Stimulated activated CD8-positive, alpha-beta memory T cell treated with anti-CD3 and anti-CD28 coated beads, Interleukin-7, amount 100 ng/mL, for 24 hours (primary cell): ENCODE measurements at regions not wholly inside any gene's neighbourhood (a gene's known extent, or its start where the extent isn't known, plus 50 kb on each side); places are given as distances from the start of the nearest gene placed in this dataset.
"Not testable (repeated sequence)": the region's sequence is repeated elsewhere in the genome, so short reads cannot be mapped to it uniquely, and the experiment has no call there.

Experiments
- DNase-seq: peaks from one replicate; pipeline ENCODE4 v3.0.0-alpha.2; 2020; ENCODE audit warnings: low read depth

DNA sequence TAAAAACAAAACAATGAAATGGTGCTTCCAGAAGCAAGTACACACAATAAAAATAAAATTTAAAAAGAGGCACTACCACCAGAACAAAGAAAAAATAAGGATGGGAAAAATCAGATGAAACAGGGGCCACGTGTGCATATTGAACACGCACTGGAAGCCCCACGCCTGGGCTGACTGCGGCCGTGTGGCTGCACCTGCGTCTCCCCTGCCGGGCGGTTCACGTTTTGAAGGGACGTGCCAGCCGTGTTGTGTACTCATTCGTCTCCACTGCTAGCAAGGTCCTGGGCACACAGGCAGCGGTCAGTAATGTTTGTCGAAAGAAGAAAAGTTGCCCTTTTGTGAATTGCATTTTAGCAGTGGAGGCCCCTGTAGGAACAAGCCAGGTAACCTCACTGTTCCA lies 255.9 kb upstream of the RNF32 start:
- DNase-seq = no peak

GRCh38 chr7:156383526-156383925 lies 257.0 kb upstream of the RNF32 start:
- DNase-seq = no peak

GRCh38 chr7:156380261-156380660 lies 260.3 kb upstream of the RNF32 start:
- DNase-seq = no peak

- no peak for DNase-seq
Measured at GRCh38 chr7:156379324-156380070, 261.1 kb upstream of the RNF32 start.

GRCh38 chr7:156378806-156379205 lies 261.8 kb upstream of the RNF32 start:
- no peak for DNase-seq

GRCh38 chr7:156376317-156376716 lies 264.3 kb upstream of the RNF32 start:
- no peak for DNase-seq

DNA sequence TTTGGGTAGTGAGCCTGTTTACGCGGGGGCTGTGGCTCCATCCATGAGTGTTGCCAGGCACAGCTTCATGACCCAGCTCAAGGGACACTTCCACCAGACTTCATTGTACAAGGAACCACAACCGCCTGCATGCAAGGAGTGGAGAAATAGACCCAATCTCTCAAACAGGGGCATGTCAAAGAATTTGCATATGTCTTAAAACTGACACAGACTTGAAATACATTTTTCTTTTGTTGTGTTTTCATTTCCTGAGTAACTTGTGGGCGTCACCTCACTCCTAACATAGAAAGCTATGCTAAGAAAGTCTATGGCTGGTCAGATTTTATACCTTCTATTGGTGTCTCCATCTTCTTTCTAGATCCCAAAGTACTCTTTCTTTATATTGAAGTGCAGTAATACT lies 266.2 kb upstream of the RNF32 start:
- no peak for DNase-seq

- not testable (repeated sequence) for DNase-seq
Measured at GRCh38 chr7:156369929-156370328, 270.6 kb upstream of the RNF32 start.

DNA sequence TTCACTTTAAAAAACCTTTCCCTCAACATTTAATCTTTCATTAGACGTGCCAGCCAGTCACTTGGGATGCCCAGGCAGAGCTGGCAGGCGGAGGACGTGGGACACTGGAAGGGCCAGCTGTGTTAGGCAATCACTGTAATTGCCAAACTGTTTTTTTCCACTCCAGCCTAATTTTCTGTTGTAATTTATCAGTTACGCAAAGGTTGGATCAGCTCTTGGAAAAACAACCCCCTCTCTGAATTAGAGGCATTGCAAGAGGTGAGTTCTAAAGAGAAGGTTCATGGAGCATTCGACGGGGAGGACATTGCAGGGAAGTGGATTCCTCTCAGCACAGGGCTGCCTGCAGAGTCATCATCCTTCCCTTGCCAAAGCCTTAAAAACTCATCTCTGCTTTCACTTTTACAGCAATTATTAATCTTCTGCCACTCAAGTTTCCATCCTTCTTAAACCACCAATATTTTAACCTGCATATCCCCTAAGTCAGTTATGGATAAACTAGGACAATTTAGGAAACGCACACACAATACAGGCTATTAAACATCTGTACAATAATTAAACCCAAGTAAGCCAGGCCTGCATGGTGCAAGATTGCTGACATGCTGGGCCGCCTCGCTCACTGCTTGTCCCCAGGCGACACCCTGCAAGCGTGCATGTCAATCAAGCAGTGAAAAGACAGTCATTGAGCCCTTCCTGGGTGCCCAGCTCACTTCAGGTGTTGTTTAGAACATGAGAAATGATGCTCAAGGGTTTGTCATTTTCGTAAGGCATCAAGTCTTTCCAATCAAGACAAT lies 272.3 kb upstream of the RNF32 start:
- no peak for DNase-seq

DNA sequence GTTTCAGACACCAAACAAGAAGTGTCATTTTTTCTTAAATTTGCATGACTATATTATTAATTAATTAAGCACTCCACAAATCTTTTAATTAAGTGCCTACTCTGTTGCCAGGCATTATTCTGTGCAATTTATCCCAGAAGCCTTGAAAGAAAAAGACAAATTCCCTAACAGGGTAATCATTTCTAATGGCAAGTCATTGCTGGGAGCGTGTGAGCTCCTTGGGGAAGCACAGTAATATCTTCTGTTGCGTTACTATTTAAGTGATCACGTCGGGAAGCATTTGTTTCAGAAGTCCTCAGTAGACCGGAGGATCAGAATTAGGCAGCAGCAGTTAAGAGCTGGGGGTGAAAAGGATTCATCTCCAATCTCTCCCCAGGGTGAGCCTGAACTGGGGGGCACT lies 276.8 kb upstream of the RNF32 start:
- DNase-seq = no peak

DNA sequence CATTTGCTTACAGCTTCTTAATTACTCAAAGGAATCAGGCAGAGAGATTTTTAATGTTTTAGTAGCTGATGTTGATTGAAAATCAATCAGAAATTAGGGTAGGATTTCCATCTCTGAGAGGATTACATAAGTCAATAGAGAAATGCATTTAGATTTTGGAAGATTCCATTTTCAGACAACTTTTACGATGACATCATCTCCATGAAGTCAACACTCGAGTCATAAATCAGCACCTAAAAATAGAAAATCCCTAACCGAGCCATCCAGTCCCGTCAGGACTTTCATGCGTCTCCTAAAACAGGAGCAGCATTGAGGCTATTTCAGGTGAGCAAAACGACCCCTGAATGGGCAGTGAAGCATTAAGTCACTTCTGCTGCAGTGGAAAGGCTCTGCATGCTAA lies 279.7 kb upstream of the RNF32 start:
- no peak for DNase-seq

GRCh38 chr7:156356551-156356950 lies 284.0 kb upstream of the RNF32 start:
- DNase-seq = no peak

DNA sequence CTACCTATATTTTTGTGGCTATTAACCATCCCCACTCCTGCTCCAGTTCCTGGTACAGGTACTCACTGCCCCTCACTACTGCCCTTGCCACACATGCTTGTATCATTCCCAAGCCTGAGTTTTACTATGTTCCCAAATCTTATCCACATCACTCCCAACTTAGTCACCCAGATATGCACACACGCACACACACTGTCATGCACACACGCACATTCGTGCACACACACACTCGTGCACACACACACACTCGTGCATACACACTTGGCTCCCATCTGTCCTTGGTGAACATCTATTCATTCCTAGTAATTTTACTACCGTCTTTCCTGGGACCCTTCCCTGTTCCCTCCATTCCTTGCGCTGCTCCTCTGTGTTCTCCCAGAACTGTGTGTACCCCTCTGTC lies 287.2 kb upstream of the RNF32 start:
- no peak for DNase-seq

- not testable (repeated sequence) for DNase-seq
Measured at GRCh38 chr7:156347703-156348248, 292.8 kb upstream of the RNF32 start.

DNA sequence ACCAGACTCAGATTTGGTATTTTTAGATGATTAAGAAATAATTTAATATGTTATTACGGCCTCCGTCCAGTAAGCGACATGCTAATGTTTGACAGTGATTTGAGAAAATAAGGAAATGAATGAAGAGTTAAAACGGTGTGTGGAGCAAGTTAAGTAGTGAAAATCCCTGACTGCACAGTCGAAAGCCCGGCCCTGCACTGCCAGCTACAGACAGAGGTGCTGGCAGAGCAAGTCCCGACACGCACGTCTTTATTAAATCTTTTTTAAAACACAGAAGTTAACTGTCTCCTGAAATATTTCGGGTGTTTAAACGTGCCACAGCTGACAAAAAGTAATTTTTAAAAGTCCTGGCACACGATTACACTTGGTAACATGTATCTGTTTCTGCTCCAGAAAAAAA lies 293.4 kb upstream of the RNF32 start:
- no peak for DNase-seq

GRCh38 chr7:156344595-156344994 lies 296.0 kb upstream of the RNF32 start:
- no peak for DNase-seq

- no peak for DNase-seq
Measured at GRCh38 chr7:156334636-156335035, 305.9 kb upstream of the RNF32 start.

GRCh38 chr7:156327916-156328315 lies 312.7 kb upstream of the RNF32 start:
- DNase-seq = no peak

DNA sequence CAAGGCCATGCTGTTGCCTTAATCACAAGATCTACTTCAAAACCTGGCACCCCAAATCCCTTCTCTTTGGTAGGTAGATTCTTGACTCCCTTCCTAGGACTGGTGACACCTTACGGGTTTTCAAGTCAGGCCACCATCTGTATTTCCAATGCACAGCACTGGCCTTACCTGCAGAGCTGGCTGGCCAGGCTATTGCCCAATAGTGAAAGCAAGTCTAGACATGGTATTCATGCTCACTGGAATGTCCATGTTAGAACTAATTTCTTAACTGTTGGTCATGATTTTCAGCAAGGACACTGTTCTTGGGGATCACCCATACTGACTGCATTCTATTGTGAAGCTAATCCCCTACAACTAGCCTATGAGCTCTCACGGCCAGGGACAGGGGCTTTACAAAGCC lies 313.1 kb upstream of the RNF32 start:
- DNase-seq = no peak

DNA sequence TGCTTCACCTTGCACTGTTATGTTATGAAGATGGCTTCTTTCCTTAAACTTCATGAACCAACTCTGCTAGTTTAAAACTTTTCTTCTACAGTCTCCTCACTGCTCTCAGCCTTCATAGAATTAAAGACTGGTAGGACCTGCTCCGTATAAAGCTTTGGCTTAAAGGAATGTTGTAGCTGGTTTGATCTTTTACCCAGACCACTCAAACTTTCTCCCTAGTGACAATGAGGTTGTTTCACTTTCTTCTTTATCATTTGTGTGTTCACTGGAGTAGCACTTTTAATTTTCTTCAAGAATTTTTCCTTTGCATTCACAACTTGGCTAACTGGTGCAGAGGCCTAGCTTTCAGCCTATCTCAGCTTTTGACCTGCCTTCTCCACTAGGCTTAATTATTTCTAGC lies 316.4 kb upstream of the RNF32 start:
- no peak for DNase-seq

- not testable (repeated sequence) for DNase-seq
Measured at GRCh38 chr7:156321430-156321829, 319.1 kb upstream of the RNF32 start.

DNA sequence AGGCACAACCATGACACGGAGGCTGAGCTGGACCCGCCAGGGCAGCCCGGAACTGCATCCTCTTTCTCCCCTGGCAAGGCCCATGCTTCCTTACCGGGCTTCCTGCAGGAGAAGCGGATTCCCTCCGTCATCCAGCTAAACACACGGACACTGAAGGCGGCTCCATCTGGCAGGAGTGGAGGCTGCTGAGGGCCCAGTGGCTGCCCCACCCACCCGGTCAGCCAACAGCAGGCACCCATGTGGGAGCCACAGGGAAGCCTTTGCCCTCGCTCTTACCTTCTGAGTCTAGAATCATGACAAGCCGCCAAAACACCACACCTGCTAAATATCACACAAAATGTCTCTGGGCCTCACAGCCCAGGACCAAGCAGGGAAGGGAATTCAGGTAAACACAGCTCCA lies 321.6 kb upstream of the RNF32 start:
- DNase-seq = no peak

DNA sequence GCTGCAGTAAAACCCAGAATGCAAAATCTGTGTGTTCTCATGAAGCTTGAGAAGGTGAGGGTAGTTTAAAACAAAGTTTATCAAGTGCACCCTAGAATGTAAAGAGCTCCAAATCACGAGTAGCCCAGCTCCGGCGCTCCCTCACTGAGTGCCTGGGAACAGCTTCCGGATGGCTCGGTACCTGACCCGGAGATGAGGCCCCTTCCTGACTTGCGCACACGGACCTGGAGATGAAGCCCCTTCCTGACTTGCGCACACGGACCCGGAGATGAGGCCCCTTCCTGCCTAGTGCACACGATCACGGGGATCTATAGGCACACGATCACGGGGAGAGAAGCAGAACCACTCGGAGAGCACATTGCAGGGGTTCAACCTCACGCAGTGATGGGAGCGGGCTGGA lies 322.1 kb upstream of the RNF32 start:
- no peak for DNase-seq
